HepG2 (cell line): ENCODE measurements at regions not wholly inside any gene's neighbourhood (a gene's known extent, or its start where the extent isn't known, plus 50 kb on each side); places are given as distances from the start of the nearest gene placed in this dataset.

ENCODE experiments used
- ATAC-seq: fragments of 200-7000 bp; cut with Tn5 transposase; 3 replicates; pipeline ENCODE4 v1.9.1; 2020; ENCODE audit warnings: mild to moderate bottlenecking, moderate library complexity
- BruUV-seq: library from RNA; stranded (reverse); fragments of 400-500 nt; replicated peaks from 2 replicates; lab custom pipeline; 2021; lab: Mats Ljungman, UMichigan
- CTCF ChIA-PET: fragments of 300-600 bp; formaldehyde crosslinking; extraction: SDS; loops from one replicate; lab custom pipeline; 2021; ENCODE audit warnings: low total read pairs, inconsistent platforms, low intra/inter-chr PET ratio; lab: Yijun Ruan, JAX
- POLR2A ChIA-PET: fragments of 350-600 bp; sonication (Branson Sonifier 250); formaldehyde crosslinking; loops from one replicate; lab custom pipeline; 2020; ENCODE audit warnings: antibody characterized with exemption, inconsistent platforms; lab: Yijun Ruan, JAX
- DNase-seq: peaks from one replicate; pipeline ENCODE4 v3.0.0-alpha.2; 2015; ENCODE audit warnings: low spot score
- FAIRE-seq: peaks from 3 replicates; lab custom pipeline; 2011; peaks lifted over from hg19 to GRCh38; lab: Jason Lieb, UNC
- H2AFZ ChIP-seq: one replicate; pipeline ENCODE4 v1.6.1; 2011; ENCODE audit warnings: low read length, inconsistent platforms
- H3K27ac ChIP-seq: fragments of 300-600 bp; 3 replicates; pipeline ENCODE4 v1.8.0; 2011; ENCODE audit warnings: mixed run types, mild to moderate bottlenecking, mixed read lengths, low read length, inconsistent platforms; ENCODE audit not compliant: insufficient read depth; ENCODE audit errors: extremely low read length
- H3K27me3 ChIP-seq, 2 experiments: fragments of 200-600 bp in 1 of 2; 2 replicates in 1 of 2; 3 replicates in 1 of 2; pipeline versions ENCODE4 v1.6.0 to v1.8.0; 2011; ENCODE audit warnings: low read length in 2 of 2, mild to moderate bottlenecking in 2 of 2, moderate library complexity in 2 of 2, inconsistent platforms in 1 of 2; ENCODE audit not compliant: insufficient read depth in 2 of 2, control insufficient read depth in 1 of 2
- H3K36me3 ChIP-seq, 2 experiments: fragments of 200-600 bp in 1 of 2; replicated peaks in 1 of 2; 2 replicates in 1 of 2; 3 replicates in 1 of 2; pipeline versions ENCODE4 v1.5.1 to v1.8.0; 2011; ENCODE audit warnings: low read length in 2 of 2, inconsistent platforms in 1 of 2; ENCODE audit not compliant: insufficient read depth in 2 of 2, control insufficient read depth in 1 of 2
- H3K4me1 ChIP-seq: 2 replicates; pipeline ENCODE4 v1.5.1; 2012; ENCODE audit warnings: low read length, inconsistent platforms; ENCODE audit not compliant: insufficient read depth
- H3K4me2 ChIP-seq: 2 replicates; pipeline ENCODE4 v1.6.0; 2011; ENCODE audit warnings: low read depth, low read length, inconsistent platforms
- H3K4me3 ChIP-seq, 3 experiments: fragments of 200-600 bp in 1 of 3; sonication (generic), shearing (Covaris generic) in 1 of 3; replicated peaks in 1 of 3; 2 replicates each; pipeline ENCODE4 v1.5.1; 2011 to 2016; ENCODE audit warnings: low read length in 3 of 3, inconsistent platforms in 2 of 3, low read depth in 2 of 3, mild to moderate bottlenecking in 2 of 3, control low read depth in 1 of 3, mixed read lengths in 1 of 3; ENCODE audit not compliant: insufficient read depth in 1 of 3
- H3K79me2 ChIP-seq: one replicate; pipeline ENCODE4 v1.6.1; 2011; ENCODE audit warnings: low read length, inconsistent platforms; ENCODE audit not compliant: insufficient read depth
- H3K9ac ChIP-seq: 2 replicates; pipeline ENCODE4 v1.6.0; 2011; ENCODE audit warnings: mild to moderate bottlenecking, low read depth, low read length, inconsistent platforms; ENCODE audit not compliant: insufficient read depth
- H3K9me3 ChIP-seq: 2 replicates; pipeline ENCODE4 v1.5.1; 2012; ENCODE audit warnings: mild to moderate bottlenecking, low read length
- H4K20me1 ChIP-seq: 2 replicates; pipeline ENCODE4 v1.6.0; 2011; ENCODE audit warnings: inconsistent platforms, mild to moderate bottlenecking, low read length, moderate library complexity; ENCODE audit not compliant: insufficient read depth
- ARID4A ChIP-seq: sonication (generic); formaldehyde crosslinking; IDR thresholded peaks from 2 replicates; pipeline ENCODE4 v1.5.0; 2020; ENCODE audit warnings: mild to moderate bottlenecking, missing genetic modification reagents, borderline replicate concordance
- BATF2 ChIP-seq: sonication (generic); formaldehyde crosslinking; IDR thresholded peaks from 2 replicates; pipeline ENCODE4 v1.8.0; 2022; ENCODE audit warnings: mild to moderate bottlenecking, missing genetic modification reagents, moderate library complexity
- CEBPG ChIP-seq: IDR thresholded peaks from 2 replicates; pipeline ENCODE4 v1.6.1; 2016
- CTCF ChIP-seq: sonication (generic); formaldehyde crosslinking; IDR thresholded peaks from 2 replicates; pipeline ENCODE4 v1.5.0; 2020; ENCODE audit warnings: mild to moderate bottlenecking, missing genetic modification reagents, moderate library complexity
- DNMT3B ChIP-seq: conservative IDR thresholded peaks from 2 replicates; pipeline ENCODE4 v1.6.1; 2016; ENCODE audit warnings: missing biosample characterization, control low read depth
- E2F1 ChIP-seq: sonication (generic); formaldehyde crosslinking; IDR thresholded peaks from 2 replicates; pipeline ENCODE4 v1.5.0; 2020; ENCODE audit warnings: missing genetic modification reagents
- HNRNPUL1 ChIP-seq: fragments of 200-400 bp; formaldehyde crosslinking; IDR thresholded peaks from 2 replicates; pipeline ENCODE4 v1.6.1; 2017; ENCODE audit warnings: low read depth, mild to moderate bottlenecking, low read length, moderate library complexity
- KDM4B ChIP-seq: sonication (generic); formaldehyde crosslinking; IDR thresholded peaks from 2 replicates; pipeline ENCODE4 v1.4.0; 2020; ENCODE audit warnings: missing genetic modification reagents
- MYNN ChIP-seq: sonication (generic); formaldehyde crosslinking; IDR thresholded peaks from 2 replicates; pipeline ENCODE4 v1.4.0; 2020; ENCODE audit warnings: mild to moderate bottlenecking, low read depth, missing genetic modification reagents
- NFE2L1 ChIP-seq: sonication (generic); formaldehyde crosslinking; IDR thresholded peaks from 2 replicates; pipeline ENCODE4 v1.4.0; 2020; ENCODE audit warnings: missing genetic modification reagents, mild to moderate bottlenecking, borderline replicate concordance
- SMC3 ChIP-seq: IDR thresholded peaks from 2 replicates; pipeline ENCODE4 v1.6.1; 2011; ENCODE audit warnings: low read length, improper control_type of control experiment
- STAG1 ChIP-seq: sonication (generic); formaldehyde crosslinking; IDR thresholded peaks from 2 replicates; pipeline ENCODE4 v1.4.0; 2020; ENCODE audit warnings: missing genetic modification reagents
- XBP1 ChIP-seq: sonication (generic); formaldehyde crosslinking; IDR thresholded peaks from 2 replicates; pipeline ENCODE4 v1.5.0; 2020; ENCODE audit warnings: missing genetic modification reagents
- WGBS: methylation state at CpG from one replicate; pipeline ENCODE4 v1.1.6; 2017; ENCODE audit warnings: low lambda C conversion rate; 5-methylcytosine and 5-hydroxymethylcytosine counted together
- in situ Hi-C: cut with HindIII; loops from 2 replicates; pipeline ENCODE4 v1.10.0; 2017; ENCODE audit warnings: low pct_unique_long_range_greater_than_20kb; ENCODE audit not compliant: extremely low pct_ligation_motif_present
- intact Hi-C: fragments of 100-400 bp; cut with micrococcal nuclease; formaldehyde crosslinking; loops from one replicate; pipeline ENCODE4 v1.10.0; 2022; ENCODE audit not compliant: unreplicated experiment

GRCh38 chr2:234611209-234611608 lies 114.3 kb upstream of the ARL4C start:
- Histone ChIP-seq H3K27me3 (peaks cover 0 to 2% of the 10 kb centered on the region in 2 experiments; a peak in 2 of 5 replicates), H3K4me3 (no peak overlapping the region), H3K36me3 (no peaks in the 10 kb centered on the region), H3K9me3 (no peaks in the 10 kb centered on the region), H3K4me2 (no peak overlapping the region), H3K4me1 (peaks cover 17% of the 10 kb centered on the region), H4K20me1 (no peaks in the 10 kb centered on the region), H3K79me2 (no peaks in the 10 kb centered on the region), H2AFZ (no peak overlapping the region)
- 0% methylated on average over 1 of the region's 1 CpG for WGBS
- in situ Hi-C loops (no loop called here), intact Hi-C loops (no loop called here)
- peak; percentile 68 for ATAC-seq
- POLR2A ChIA-PET, result no interaction called here
- peak; percentile 38 for DNase-seq
- TF ChIP-seq STAG1 (CRISPR knock-in tag) (peak; percentile 42), MYNN (CRISPR knock-in tag) (no peak), SMC3 (peak; percentile 49; the same call in 1 of the 2 replicates), HNRNPUL1 (no peak), ARID4A (no peak), XBP1 (CRISPR knock-in tag) (no peak), KDM4B (CRISPR knock-in tag) (no peak), E2F1 (CRISPR knock-in tag) (no peak), NFE2L1 (CRISPR knock-in tag) (no peak), DNMT3B (CRISPR knock-in tag) (no peak), BATF2 (no peak), CTCF (peak; percentile 23; the same call in 1 of the 2 replicates), CEBPG (CRISPR knock-in tag) (no peak)
- TF ChIP-seq, all 625 proteins: peak for 3
- FAIRE-seq, result no peak
- H3K9ac ChIP-seq, result no peak overlapping the region
- CTCF ChIA-PET, result no interaction called here
- no TSS peak for BruUV-seq
- H3K27ac ChIP-seq, result no peak overlapping the region
